Ishikawa (cell line): ENCODE measurements at regions not wholly inside any gene's neighbourhood (a gene's known extent, or its start where the extent isn't known, plus 50 kb on each side); places are given as distances from the start of the nearest gene placed in this dataset.

Source experiments
- CEBPB ChIP-seq: IDR thresholded peaks from 2 replicates; pipeline ENCODE4 v1.6.1; 2012
- CREB1 ChIP-seq: IDR thresholded peaks from 2 replicates; pipeline ENCODE4 v1.6.1; 2012; ENCODE audit warnings: low read depth
- EGR1 ChIP-seq: IDR thresholded peaks from 2 replicates; pipeline ENCODE4 v1.6.1; 2012
- EP300 ChIP-seq: IDR thresholded peaks from 2 replicates; pipeline ENCODE4 v1.6.1; 2012; ENCODE audit warnings: borderline replicate concordance
- FOXM1 ChIP-seq: IDR thresholded peaks from 2 replicates; pipeline ENCODE4 v1.6.1; 2012; ENCODE audit warnings: low read depth, borderline replicate concordance
- MAX ChIP-seq: IDR thresholded peaks from 2 replicates; pipeline ENCODE4 v1.6.1; 2012
- NFIC ChIP-seq: IDR thresholded peaks from 2 replicates; pipeline ENCODE4 v1.6.1; 2012
- RAD21 ChIP-seq: IDR thresholded peaks from 2 replicates; pipeline ENCODE4 v1.6.1; 2012; ENCODE audit warnings: low read depth
- REST ChIP-seq: IDR thresholded peaks from 2 replicates; pipeline ENCODE4 v1.6.1; 2012; ENCODE audit warnings: low read depth, mild to moderate bottlenecking
- TAF1 ChIP-seq: IDR thresholded peaks from 2 replicates; pipeline ENCODE4 v1.6.1; 2012; ENCODE audit warnings: low read depth, mild to moderate bottlenecking
- TCF12 ChIP-seq: IDR thresholded peaks from 2 replicates; pipeline ENCODE4 v1.6.1; 2012; ENCODE audit warnings: low read depth
- TEAD4 ChIP-seq: IDR thresholded peaks from 2 replicates; pipeline ENCODE4 v1.6.1; 2012
- YY1 ChIP-seq: IDR thresholded peaks from 2 replicates; pipeline ENCODE4 v1.6.1; 2012; ENCODE audit warnings: low read depth
- ZBTB7A ChIP-seq: IDR thresholded peaks from 2 replicates; pipeline ENCODE4 v1.6.1; 2012; ENCODE audit warnings: low read depth
- TF ChIP-seq, protein P1 (sequence below): IDR thresholded peaks from 2 replicates; pipeline ENCODE4 v1.6.1; 2012

GRCh38 chr6:141212296-141212695, 920.4 kb upstream of the GJE1 start:
- TF ChIP-seq, protein P1, sequence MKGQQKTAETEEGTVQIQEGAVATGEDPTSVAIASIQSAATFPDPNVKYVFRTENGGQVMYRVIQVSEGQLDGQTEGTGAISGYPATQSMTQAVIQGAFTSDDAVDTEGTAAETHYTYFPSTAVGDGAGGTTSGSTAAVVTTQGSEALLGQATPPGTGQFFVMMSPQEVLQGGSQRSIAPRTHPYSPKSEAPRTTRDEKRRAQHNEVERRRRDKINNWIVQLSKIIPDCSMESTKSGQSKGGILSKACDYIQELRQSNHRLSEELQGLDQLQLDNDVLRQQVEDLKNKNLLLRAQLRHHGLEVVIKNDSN, result peak; percentile 9; the same call in 1 of the 2 replicates
- no peak for TF ChIP-seq FOXM1
- peak; percentile 29; the same call in 1 of the 2 replicates for TF ChIP-seq TEAD4

GRCh38 chr6:141211845-141212244, 920.9 kb upstream of the GJE1 start:
- TF ChIP-seq FOXM1 (no peak), ZBTB7A (no peak), MAX (no peak), TEAD4 (no peak), RAD21 (no peak), TCF12 (no peak), EGR1 (no peak), NFIC (no peak)

- no peak for TF ChIP-seq CEBPB
Observed at GRCh38 chr6:141210901-141211300, 921.8 kb upstream of the GJE1 start.

DNA sequence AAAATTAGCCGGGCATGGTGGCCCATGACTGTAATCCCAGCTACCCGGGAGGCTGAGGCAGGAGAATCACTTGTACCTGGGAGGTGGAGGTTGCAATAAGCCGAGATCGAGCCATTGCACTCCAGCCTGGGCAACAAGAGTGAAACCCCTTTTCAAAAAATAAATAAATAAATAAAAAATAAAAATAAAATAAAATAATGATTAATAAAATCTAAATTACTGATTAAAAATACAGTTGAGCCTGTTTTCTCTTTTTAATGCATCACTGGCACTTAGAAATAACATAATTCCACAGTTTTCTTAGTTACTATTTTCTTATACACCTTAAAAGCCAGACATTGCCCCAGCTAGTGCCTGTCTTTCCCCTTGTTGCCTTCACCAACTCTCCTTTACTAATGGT, 922.8 kb upstream of the GJE1 start:
- TF ChIP-seq MAX (no peak), EGR1 (no peak), RAD21 (no peak), ZBTB7A (no peak), FOXM1 (no peak), CEBPB (no peak), EP300 (no peak), TAF1 (no peak), NFIC (no peak), REST (no peak), CREB1 (no peak), YY1 (no peak), TCF12 (no peak), TEAD4 (no peak)
- TF ChIP-seq, protein P1, result no peak

GRCh38 chr6:141208101-141208500, 924.6 kb upstream of the GJE1 start:
- TF ChIP-seq EP300, result no peak
- TF ChIP-seq, protein P1, result no peak
- TF ChIP-seq NFIC, result no peak
- TF ChIP-seq CREB1, result no peak
- TF ChIP-seq RAD21, result no peak
- TF ChIP-seq EGR1, result no peak
- TF ChIP-seq FOXM1, result no peak
- TF ChIP-seq TCF12, result no peak
- TF ChIP-seq TEAD4, result no peak
- no peak for TF ChIP-seq YY1
- TF ChIP-seq TAF1, result no peak
- TF ChIP-seq CEBPB, result no peak

DNA sequence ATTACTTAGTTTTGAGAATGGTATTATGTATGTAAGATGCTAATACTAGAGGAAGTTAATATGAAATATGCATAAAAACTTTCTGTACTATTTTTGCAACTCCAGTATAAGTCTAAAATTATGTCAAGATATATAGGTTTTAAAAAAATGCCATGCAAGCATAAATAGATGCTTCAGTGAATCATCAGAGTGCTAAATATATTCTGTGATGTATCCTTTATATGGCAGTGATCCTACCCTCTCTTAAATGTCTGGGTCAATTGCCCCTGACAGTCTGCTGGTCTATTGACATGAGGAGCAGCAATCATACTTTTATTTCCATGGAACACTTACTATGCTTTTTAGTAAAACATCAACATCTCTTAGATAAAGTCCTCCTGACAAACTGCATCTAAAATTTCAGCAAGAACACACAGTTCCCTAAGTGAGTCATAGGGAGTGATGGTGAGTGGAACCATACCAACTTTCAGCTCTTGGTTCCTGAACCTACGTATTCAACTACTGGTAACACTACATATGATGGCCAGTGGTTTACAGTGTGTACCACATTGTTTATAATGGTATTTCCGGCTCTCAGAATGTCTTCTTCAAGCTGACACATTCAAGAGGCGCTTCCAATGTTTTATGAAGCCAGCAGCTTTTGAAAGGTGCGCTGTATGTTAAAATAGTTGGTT, 928.7 kb upstream of the GJE1 start:
- no peak for TF ChIP-seq RAD21
- TF ChIP-seq YY1, result no peak
- TF ChIP-seq EGR1, result no peak
- no peak for TF ChIP-seq REST
- TF ChIP-seq, protein P1, result no peak
- no peak for TF ChIP-seq NFIC
